SK-N-SH (cell line): ENCODE measurements at regions not wholly inside any gene's neighbourhood (a gene's known extent, or its start where the extent isn't known, plus 50 kb on each side); places are given as distances from the start of the nearest gene placed in this dataset.

Experiments used
- CTCF ChIA-PET: fragments of 300-600, 350-600 bp; formaldehyde crosslinking; extraction: SDS; loops from one replicate; lab custom pipeline; 2021; lab: Yijun Ruan, JAX
- POLR2A ChIA-PET: fragments of 350-600 bp; sonication (Branson Sonifier 250); formaldehyde crosslinking; extraction: SDS; loops from one replicate; lab custom pipeline; 2020; ENCODE audit warnings: antibody characterized with exemption, inconsistent platforms; lab: Yijun Ruan, JAX
- DNase-seq: peaks from one replicate; pipeline ENCODE4 v3.0.0; 2012
- H2AFZ ChIP-seq: fragments of 200-600 bp; sonication (generic); 2 replicates; pipeline ENCODE4 v1.8.1; 2016; ENCODE audit warnings: antibody characterized with exemption, mild to moderate bottlenecking, low read depth
- H3F3A ChIP-seq: fragments of 200-600 bp; sonication (generic); replicated peaks from 2 replicates; pipeline ENCODE3; 2016; ENCODE audit warnings: antibody characterized with exemption, mild to moderate bottlenecking; ENCODE audit not compliant: insufficient read depth
- H3K27ac ChIP-seq, 2 experiments: fragments of 200-500 bp in 1 of 2; fragments of 200-600 bp in 1 of 2; sonication (Bioruptor generic) in 1 of 2; sonication (generic), shearing (Covaris generic) in 1 of 2; 2 replicates each; pipeline versions ENCODE4 v1.5.1 to v1.6.1; 2014 to 2016; ENCODE audit warnings: low read depth in 2 of 2, inconsistent platforms in 1 of 2, low read length in 1 of 2, mild to moderate bottlenecking in 1 of 2, mixed read lengths in 1 of 2
- H3K27me3 ChIP-seq: fragments of 200-600 bp; sonication (generic), shearing (Covaris generic); 2 replicates; pipeline ENCODE4 v1.6.1; 2016; ENCODE audit warnings: mixed run types; ENCODE audit not compliant: insufficient read depth
- H3K36me3 ChIP-seq, 2 experiments: fragments of 200-500 bp in 1 of 2; fragments of 200-600 bp in 1 of 2; sonication (Bioruptor generic) in 1 of 2; sonication (generic) in 1 of 2; replicated peaks in 1 of 2; 2 replicates each; pipeline versions ENCODE3 to v1.5.1; 2014 to 2016; ENCODE audit warnings: low read length in 1 of 2, mild to moderate bottlenecking in 1 of 2; ENCODE audit not compliant: insufficient read depth in 2 of 2, control insufficient read depth in 1 of 2
- H3K4me1 ChIP-seq, 2 experiments: fragments of 200-500 bp in 1 of 2; fragments of 200-600 bp in 1 of 2; sonication (Bioruptor generic) in 1 of 2; sonication (generic), shearing (Covaris generic) in 1 of 2; 2 replicates each; pipeline versions ENCODE4 v1.5.1 to v1.6.1; 2014 to 2016; ENCODE audit warnings: low read depth in 1 of 2, low read length in 1 of 2, mixed run types in 1 of 2; ENCODE audit not compliant: insufficient read depth in 2 of 2, control insufficient read depth in 1 of 2
- H3K4me2 ChIP-seq: fragments of 200-600 bp; sonication (generic), shearing (Covaris generic); 2 replicates; pipeline ENCODE4 v1.6.1; 2017; ENCODE audit warnings: mixed run types
- H3K4me3 ChIP-seq, 2 experiments: fragments of 200-500 bp in 1 of 2; fragments of 200-600 bp in 1 of 2; sonication (Bioruptor generic) in 1 of 2; sonication (generic), shearing (Covaris generic) in 1 of 2; 2 replicates each; pipeline versions ENCODE4 v1.5.1 to v1.8.1; 2014 to 2016; ENCODE audit warnings: low read depth in 2 of 2, inconsistent platforms in 1 of 2, low read length in 1 of 2, mild to moderate bottlenecking in 1 of 2, mixed read lengths in 1 of 2, moderate library complexity in 1 of 2
- H3K79me2 ChIP-seq: fragments of 200-600 bp; sonication (generic); 2 replicates; pipeline ENCODE4 v1.8.1; 2017; ENCODE audit warnings: mild to moderate bottlenecking; ENCODE audit not compliant: insufficient read depth
- H3K9ac ChIP-seq: fragments of 200-600 bp; sonication (generic); 2 replicates; pipeline ENCODE4 v1.6.1; 2017; ENCODE audit warnings: mixed run types
- H3K9me2 ChIP-seq: fragments of 200-600 bp; sonication (generic); 2 replicates; pipeline ENCODE4 v1.6.1; 2017; ENCODE audit warnings: mixed run types
- H3K9me3 ChIP-seq: fragments of 200-600 bp; sonication (generic); 2 replicates; pipeline ENCODE4 v1.6.1; 2017; ENCODE audit warnings: mixed run types, mild to moderate bottlenecking, moderate library complexity
- H4K20me1 ChIP-seq: fragments of 200-600 bp; sonication (generic); 2 replicates; pipeline ENCODE4 v1.6.1; 2017; ENCODE audit warnings: mild to moderate bottlenecking, mixed run types; ENCODE audit not compliant: insufficient read depth
- CHD2 ChIP-seq: fragments of 150-350 bp; IDR thresholded peaks from 2 replicates; pipeline ENCODE4 v1.6.1; 2018; ENCODE audit warnings: low read length; ENCODE audit not compliant: partially characterized antibody
- EZH2phosphoT487 ChIP-seq: fragments of 200-600 bp; sonication (generic); IDR thresholded peaks from 2 replicates; pipeline ENCODE4 v1.6.1; 2017; ENCODE audit warnings: low read depth, mixed run types, mild to moderate bottlenecking, antibody characterized with exemption, moderate library complexity, borderline replicate concordance
- FOSL2 ChIP-seq: IDR thresholded peaks from 2 replicates; pipeline ENCODE4 v1.4.0; 2012; ENCODE audit warnings: low read depth, mild to moderate bottlenecking, moderate library complexity, borderline replicate concordance
- FOXJ3 ChIP-seq: sonication (generic); formaldehyde crosslinking; IDR thresholded peaks from 2 replicates; pipeline ENCODE4 v1.5.1; 2020; ENCODE audit warnings: mild to moderate bottlenecking, missing genetic modification reagents
- FOXM1 ChIP-seq: IDR thresholded peaks from 2 replicates; pipeline ENCODE4 v1.4.0; 2012; ENCODE audit warnings: low read depth, mild to moderate bottlenecking
- GABPA ChIP-seq: IDR thresholded peaks from 2 replicates; pipeline ENCODE4 v1.4.0; 2012; ENCODE audit warnings: low read depth, mild to moderate bottlenecking
- IRF3 ChIP-seq: fragments of 150-350 bp; IDR thresholded peaks from 2 replicates; pipeline ENCODE4 v1.6.1; 2016; ENCODE audit warnings: mild to moderate bottlenecking, low read depth, low read length
- MEF2A ChIP-seq: IDR thresholded peaks from 2 replicates; pipeline ENCODE4 v1.4.0; 2012; ENCODE audit warnings: low read depth, borderline replicate concordance
- MXI1 ChIP-seq: IDR thresholded peaks from 2 replicates; pipeline ENCODE4 v1.6.1; 2012; ENCODE audit warnings: mild to moderate bottlenecking, low read depth, low read length, improper control_type of control experiment
- NFIC ChIP-seq: IDR thresholded peaks from 2 replicates; pipeline ENCODE4 v1.4.0; 2012; ENCODE audit warnings: borderline replicate concordance
- PBX3 ChIP-seq: IDR thresholded peaks from 2 replicates; pipeline ENCODE4; 2012
- POLR2AphosphoS5 ChIP-seq: IDR thresholded peaks from 2 replicates; pipeline ENCODE4 v1.6.1; 2012; ENCODE audit warnings: low read depth, low read length
- RAD21 ChIP-seq: IDR thresholded peaks from 2 replicates; pipeline ENCODE4 v1.6.1; 2012; ENCODE audit warnings: mild to moderate bottlenecking, low read length
- RCOR1 ChIP-seq: fragments of 150-350 bp; IDR thresholded peaks from 2 replicates; pipeline ENCODE4 v1.6.1; 2017; ENCODE audit warnings: antibody characterized with exemption, low read length
- TAF1 ChIP-seq: IDR thresholded peaks from 2 replicates; pipeline ENCODE4 v1.6.1; 2012; ENCODE audit warnings: low read depth, mild to moderate bottlenecking, low read length, moderate library complexity, borderline replicate concordance
- TEAD4 ChIP-seq: IDR thresholded peaks from 2 replicates; pipeline ENCODE4 v1.4.0; 2012; ENCODE audit warnings: mild to moderate bottlenecking, borderline replicate concordance; ENCODE audit not compliant: insufficient read depth
- USF2 ChIP-seq: fragments of 150-350 bp; IDR thresholded peaks from 2 replicates; pipeline ENCODE4 v1.6.1; 2017; ENCODE audit warnings: antibody characterized with exemption, low read length, low read depth, borderline replicate concordance
- YY1 ChIP-seq: IDR thresholded peaks from 2 replicates; pipeline ENCODE4 v1.4.0; 2012; ENCODE audit warnings: low read depth, mild to moderate bottlenecking
- TF ChIP-seq, protein P1 (sequence below): IDR thresholded peaks from 2 replicates; pipeline ENCODE4 v1.4.0; 2012; ENCODE audit warnings: low read depth
- TF ChIP-seq, protein P2 (sequence below): IDR thresholded peaks from 2 replicates; pipeline ENCODE4 v1.4.0; 2012; ENCODE audit warnings: low read depth, borderline replicate concordance

GRCh38 chr6:85715797-85716196 is 73.1 kb upstream of the SYNCRIP start:
- no peaks in the 10 kb centered on the region for H3F3A ChIP-seq
- no peaks in the 10 kb centered on the region for H3K36me3 ChIP-seq
- H3K9me2 ChIP-seq, result no peaks in the 10 kb centered on the region
- H3K4me2 ChIP-seq, result no peak overlapping the region
- H3K27me3 ChIP-seq, result no peaks in the 10 kb centered on the region
- TF ChIP-seq YY1 (no peak), PBX3 (no peak), MEF2A (no peak), POLR2AphosphoS5 (no peak), TEAD4 (no peak), USF2 (no peak), EZH2phosphoT487 (no peak), IRF3 (no peak), GABPA (no peak), FOXJ3 (CRISPR knock-in tag) (no peak), TAF1 (no peak), CHD2 (no peak), MXI1 (no peak), FOXM1 (no peak), RAD21 (no peak), NFIC (no peak), FOSL2 (no peak), RCOR1 (no peak)
- TF ChIP-seq, protein P1, sequence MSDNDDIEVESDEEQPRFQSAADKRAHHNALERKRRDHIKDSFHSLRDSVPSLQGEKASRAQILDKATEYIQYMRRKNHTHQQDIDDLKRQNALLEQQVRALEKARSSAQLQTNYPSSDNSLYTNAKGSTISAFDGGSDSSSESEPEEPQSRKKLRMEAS, result no peak
- TF ChIP-seq, protein P2, sequence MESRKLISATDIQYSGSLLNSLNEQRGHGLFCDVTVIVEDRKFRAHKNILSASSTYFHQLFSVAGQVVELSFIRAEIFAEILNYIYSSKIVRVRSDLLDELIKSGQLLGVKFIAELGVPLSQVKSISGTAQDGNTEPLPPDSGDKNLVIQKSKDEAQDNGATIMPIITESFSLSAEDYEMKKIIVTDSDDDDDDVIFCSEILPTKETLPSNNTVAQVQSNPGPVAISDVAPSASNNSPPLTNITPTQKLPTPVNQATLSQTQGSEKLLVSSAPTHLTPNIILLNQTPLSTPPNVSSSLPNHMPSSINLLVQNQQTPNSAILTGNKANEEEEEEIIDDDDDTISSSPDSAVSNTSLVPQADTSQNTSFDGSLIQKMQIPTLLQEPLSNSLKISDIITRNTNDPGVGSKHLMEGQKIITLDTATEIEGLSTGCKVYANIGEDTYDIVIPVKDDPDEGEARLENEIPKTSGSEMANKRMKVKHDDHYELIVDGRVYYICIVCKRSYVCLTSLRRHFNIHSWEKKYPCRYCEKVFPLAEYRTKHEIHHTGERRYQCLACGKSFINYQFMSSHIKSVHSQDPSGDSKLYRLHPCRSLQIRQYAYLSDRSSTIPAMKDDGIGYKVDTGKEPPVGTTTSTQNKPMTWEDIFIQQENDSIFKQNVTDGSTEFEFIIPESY, result no peak
- no peaks in the 10 kb centered on the region for H4K20me1 ChIP-seq
- no peaks in the 10 kb centered on the region for H3K4me1 ChIP-seq
- H3K9me3 ChIP-seq, result no peaks in the 10 kb centered on the region
- H3K4me3 ChIP-seq, result no peak overlapping the region
- ChIA-PET CTCF (no interaction called here), POLR2A (no interaction called here)
- DNase-seq, result no peak
- H3K79me2 ChIP-seq, result no peaks in the 10 kb centered on the region
- H2AFZ ChIP-seq, result no peak overlapping the region
- H3K9ac ChIP-seq, result no peak overlapping the region
- H3K27ac ChIP-seq, result no peak overlapping the region
